Central memory CD8-positive, alpha-beta T cell (primary cell): ENCODE measurements at regions not wholly inside any gene's neighbourhood (a gene's known extent, or its start where the extent isn't known, plus 50 kb on each side); places are given as distances from the start of the nearest gene placed in this dataset.
"Not testable (repeated sequence)": the region's sequence is repeated elsewhere in the genome, so short reads cannot be mapped to it uniquely, and the experiment has no call there.

Experiments
- ATAC-seq: fragments of 150-1000 bp; cut with Tn5 transposase; replicated peaks from 2 replicates; pipeline ENCODE4 v1.10.0; 2022; ENCODE audit warnings: mild to moderate bottlenecking, moderate FRiP score, moderate number of reproducible peaks; ENCODE audit not compliant: poor library complexity, severe bottlenecking; ENCODE audit errors: extremely low read depth
- DNase-seq, 2 donors: peaks; one replicate each; pipeline ENCODE4 v3.0.0; 2021; ENCODE audit warnings: low spot score in 2 of 2
- H3K27ac Mint-ChIP-seq: one replicate; pipeline ENCODE4 v1.8.0; 2022; ENCODE audit warnings: low read depth, mild to moderate bottlenecking, moderate library complexity, mixed read lengths
- H3K27me3 Mint-ChIP-seq: one replicate; pipeline ENCODE4 v1.8.0; 2022; ENCODE audit warnings: mixed read lengths
- H3K36me3 Mint-ChIP-seq: one replicate; pipeline ENCODE4 v1.8.0; 2022; ENCODE audit warnings: mild to moderate bottlenecking, moderate library complexity, mixed read lengths; ENCODE audit not compliant: insufficient read depth
- H3K4me1 Mint-ChIP-seq: one replicate; pipeline ENCODE4 v1.8.0; 2022; ENCODE audit warnings: mixed read lengths
- H3K4me3 Mint-ChIP-seq: one replicate; pipeline ENCODE4 v1.8.0; 2022; ENCODE audit warnings: mild to moderate bottlenecking, moderate library complexity, mixed read lengths
- H3K9me3 Mint-ChIP-seq: one replicate; pipeline ENCODE4 v1.8.0; 2022; ENCODE audit warnings: mixed read lengths

DNA sequence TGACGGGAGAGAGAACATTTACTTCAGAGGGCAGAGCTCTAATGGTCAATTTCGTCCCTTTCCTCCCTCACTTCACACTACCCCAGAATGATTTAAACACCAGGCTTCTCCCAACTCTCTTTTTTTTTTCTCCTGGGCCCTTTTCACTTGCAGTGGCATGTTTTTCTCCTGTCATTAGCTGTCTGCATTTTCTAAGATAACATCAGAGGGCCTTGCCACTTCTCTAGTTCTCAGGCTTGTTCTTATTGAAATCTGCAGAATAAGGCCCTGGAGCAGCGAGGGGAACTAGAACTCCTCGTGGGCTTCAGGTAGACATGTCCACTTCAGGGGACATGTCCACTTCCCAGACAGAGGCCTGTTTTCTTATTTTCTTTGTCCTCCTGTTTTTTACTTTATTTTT, 514.4 kb upstream of the TBL1XR1 start:
- no peak for DNase-seq
- Mint-ChIP-seq H3K27ac (peak overlapping the region; percentile 49), H3K36me3 (peaks cover 3% of the 10 kb centered on the region), H3K9me3 (no peaks in the 10 kb centered on the region), H3K27me3 (no peaks in the 10 kb centered on the region), H3K4me3 (no peak overlapping the region), H3K4me1 (no peaks in the 10 kb centered on the region)
- ATAC-seq: no peak

GRCh38 chr3:177713928-177714900, 516.9 kb upstream of the TBL1XR1 start:
- Mint-ChIP-seq H3K27ac (no peak overlapping the region), H3K27me3 (no peaks in the 10 kb centered on the region), H3K9me3 (no peaks in the 10 kb centered on the region), H3K4me1 (no peaks in the 10 kb centered on the region), H3K36me3 (no peaks in the 10 kb centered on the region), H3K4me3 (no peak overlapping the region)
- ATAC-seq (no peak), DNase-seq (no peak)

DNA sequence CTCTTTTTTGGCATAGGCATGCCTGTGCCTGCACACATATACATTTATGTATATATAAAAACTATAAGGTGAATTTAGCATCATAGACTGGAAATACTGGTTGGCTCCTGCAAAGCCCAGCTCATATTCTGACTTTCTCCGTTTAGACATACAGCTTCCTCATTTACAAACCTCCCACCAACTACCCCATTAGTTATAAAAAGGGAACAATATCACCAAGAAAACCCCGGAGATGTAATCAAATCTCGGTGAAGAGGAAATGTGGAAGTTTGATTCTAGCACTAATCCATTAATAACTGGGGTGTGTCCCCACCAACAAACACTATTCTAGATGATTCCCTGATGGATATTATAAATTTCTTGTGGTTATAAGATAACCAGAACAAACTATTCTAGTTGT, 517.7 kb upstream of the TBL1XR1 start:
- no peaks in the 10 kb centered on the region for H3K27me3 Mint-ChIP-seq

DNA sequence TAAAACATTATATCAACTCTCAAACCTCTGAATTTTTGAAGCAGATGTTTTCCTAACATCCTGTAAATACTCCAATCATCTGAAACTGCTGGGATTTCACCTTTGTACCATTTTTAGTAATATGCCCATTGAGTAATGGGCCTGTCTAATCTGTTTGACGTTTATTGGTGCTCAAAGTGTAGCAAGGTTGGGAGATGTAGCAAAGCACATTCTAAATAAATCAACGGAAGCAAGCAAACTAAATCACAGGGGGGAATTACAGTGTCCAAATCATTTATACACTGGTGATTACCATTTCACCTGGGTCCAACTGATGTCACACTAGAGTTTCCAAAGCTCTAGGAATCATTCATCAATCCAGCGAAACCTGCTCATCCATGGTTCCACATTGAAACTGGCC, 518.7 kb upstream of the TBL1XR1 start:
- Mint-ChIP-seq H3K27me3 (no peaks in the 10 kb centered on the region), H3K27ac (no peak overlapping the region), H3K9me3 (no peaks in the 10 kb centered on the region), H3K4me1 (no peaks in the 10 kb centered on the region), H3K36me3 (no peaks in the 10 kb centered on the region), H3K4me3 (no peak overlapping the region)
- ATAC-seq (no peak), DNase-seq (no peak)

More for the DNA sequence above, 517.7 kb upstream of the TBL1XR1 start:
- H3K27ac Mint-ChIP-seq: no peak overlapping the region
- H3K9me3 Mint-ChIP-seq: no peaks in the 10 kb centered on the region
- ATAC-seq: no peak
- H3K4me1 Mint-ChIP-seq: no peaks in the 10 kb centered on the region
- H3K4me3 Mint-ChIP-seq: no peak overlapping the region
- no peak for DNase-seq
- H3K36me3 Mint-ChIP-seq: no peaks in the 10 kb centered on the region

GRCh38 chr3:177720927-177721326, 523.6 kb upstream of the TBL1XR1 start:
- H3K4me1 Mint-ChIP-seq: peaks cover 18% of the 10 kb centered on the region

GRCh38 chr3:177721864-177722785, 524.8 kb upstream of the TBL1XR1 start:
- no peak overlapping the region for H3K27ac Mint-ChIP-seq
- H3K36me3 Mint-ChIP-seq: no peaks in the 10 kb centered on the region
- no peak for ATAC-seq
- no peaks in the 10 kb centered on the region for H3K27me3 Mint-ChIP-seq
- DNase-seq: no peak
- H3K4me1 Mint-ChIP-seq: peaks cover 18% of the 10 kb centered on the region
- H3K4me3 Mint-ChIP-seq: no peak overlapping the region
- peaks cover 6% of the 10 kb centered on the region for H3K9me3 Mint-ChIP-seq

More at GRCh38 chr3:177720927-177721326, 523.6 kb upstream of the TBL1XR1 start:
- not testable (repeated sequence) for H3K4me3 Mint-ChIP-seq, H3K27ac Mint-ChIP-seq, ATAC-seq, H3K36me3 Mint-ChIP-seq, H3K9me3 Mint-ChIP-seq, H3K27me3 Mint-ChIP-seq, DNase-seq

DNA sequence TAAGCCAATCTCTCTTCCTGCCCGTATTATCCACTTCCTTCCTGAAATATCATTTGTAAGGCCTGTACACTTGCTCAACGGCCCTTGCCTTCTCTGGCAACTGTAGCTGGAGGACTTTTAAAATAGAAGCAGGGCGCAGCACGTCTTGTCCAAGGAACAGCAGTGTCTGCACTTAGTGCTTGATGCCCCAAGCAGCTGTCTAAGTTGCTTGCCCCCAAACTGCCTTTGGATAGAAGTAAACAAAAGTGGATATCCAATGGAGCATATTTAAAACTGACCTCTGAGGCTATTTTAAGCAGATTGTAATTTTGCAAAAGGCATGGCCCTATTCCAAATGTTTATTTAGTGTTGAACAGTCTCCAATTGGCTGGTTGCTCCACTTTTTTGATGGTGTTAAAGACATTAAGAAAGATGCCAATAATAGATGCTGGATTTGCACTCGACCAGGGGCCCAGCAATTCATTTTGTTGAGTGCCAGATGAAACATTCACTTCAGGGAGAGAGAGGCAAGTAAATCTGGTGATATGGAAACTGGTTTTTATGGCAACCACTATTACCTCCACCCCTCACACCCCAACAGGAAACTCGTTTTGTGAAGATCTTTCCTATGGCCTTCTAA, 526.8 kb upstream of the TBL1XR1 start:
- ATAC-seq (no peak), DNase-seq (no peak)
- Mint-ChIP-seq H3K27ac (no peak overlapping the region), H3K36me3 (no peaks in the 10 kb centered on the region), H3K4me3 (no peak overlapping the region), H3K4me1 (peaks cover 18% of the 10 kb centered on the region), H3K9me3 (peaks cover 11% of the 10 kb centered on the region), H3K27me3 (no peaks in the 10 kb centered on the region)

DNA sequence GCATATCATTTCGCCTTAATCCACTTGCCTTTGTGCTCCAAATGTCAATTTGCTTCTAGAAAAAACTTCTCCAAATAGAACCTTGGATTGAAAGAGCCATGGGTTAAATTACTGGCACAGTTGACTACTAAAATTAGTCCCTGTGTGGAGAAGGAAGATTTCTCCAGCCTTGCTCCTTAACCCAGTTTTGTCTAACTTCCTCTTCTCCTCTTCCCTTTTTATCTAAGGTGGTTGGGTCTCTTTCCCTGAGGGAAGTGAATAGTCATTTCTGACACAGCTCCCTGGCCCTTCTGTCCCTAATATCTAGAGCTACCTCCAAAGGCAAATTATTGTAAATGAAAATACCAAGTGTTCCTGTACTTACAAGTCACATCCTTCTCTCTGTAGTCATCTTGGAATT, 527.9 kb upstream of the TBL1XR1 start:
- ATAC-seq: no peak
- H3K27ac Mint-ChIP-seq: no peak overlapping the region
- no peak for DNase-seq
- H3K27me3 Mint-ChIP-seq: no peaks in the 10 kb centered on the region
- no peak overlapping the region for H3K4me3 Mint-ChIP-seq
- peaks cover 18% of the 10 kb centered on the region for H3K4me1 Mint-ChIP-seq
- H3K36me3 Mint-ChIP-seq: no peaks in the 10 kb centered on the region
- H3K9me3 Mint-ChIP-seq: peaks cover 11% of the 10 kb centered on the region

- no peak overlapping the region for H3K4me3 Mint-ChIP-seq
Measured at GRCh38 chr3:177726807-177727206, 529.5 kb upstream of the TBL1XR1 start.

GRCh38 chr3:177729956-177730681, 532.8 kb upstream of the TBL1XR1 start:
- H3K9me3 Mint-ChIP-seq: peaks cover 11% of the 10 kb centered on the region
- no peak overlapping the region for H3K4me3 Mint-ChIP-seq
- H3K4me1 Mint-ChIP-seq: peaks cover 3% of the 10 kb centered on the region
- no peaks in the 10 kb centered on the region for H3K36me3 Mint-ChIP-seq
- H3K27ac Mint-ChIP-seq: no peak overlapping the region
- DNase-seq (no peak), ATAC-seq (no peak)
- no peaks in the 10 kb centered on the region for H3K27me3 Mint-ChIP-seq

More at GRCh38 chr3:177726807-177727206, 529.5 kb upstream of the TBL1XR1 start:
- ATAC-seq: no peak
- no peak for DNase-seq
- peaks cover 18% of the 10 kb centered on the region for H3K4me1 Mint-ChIP-seq
- H3K27ac Mint-ChIP-seq: no peak overlapping the region
- H3K36me3 Mint-ChIP-seq: no peaks in the 10 kb centered on the region
- no peaks in the 10 kb centered on the region for H3K27me3 Mint-ChIP-seq
- H3K9me3 Mint-ChIP-seq: peaks cover 11% of the 10 kb centered on the region

- no peaks in the 10 kb centered on the region for H3K4me1 Mint-ChIP-seq
- ATAC-seq (no peak), DNase-seq (no peak)
- peaks cover 11% of the 10 kb centered on the region for H3K9me3 Mint-ChIP-seq
- H3K27me3 Mint-ChIP-seq: no peaks in the 10 kb centered on the region
- H3K4me3 Mint-ChIP-seq: no peak overlapping the region
- no peak overlapping the region for H3K27ac Mint-ChIP-seq
- H3K36me3 Mint-ChIP-seq: no peaks in the 10 kb centered on the region
Measured at GRCh38 chr3:177730814-177731213, 533.5 kb upstream of the TBL1XR1 start.
